Fibroblast of villous mesenchyme (primary cell): ENCODE measurements at regions not wholly inside any gene's neighbourhood (a gene's known extent, or its start where the extent isn't known, plus 50 kb on each side); places are given as distances from the start of the nearest gene placed in this dataset.

Experiments used
- DNase-seq: peaks from one replicate; pipeline ENCODE4 v3.0.0-alpha.2; 2010; ENCODE audit warnings: low read depth
- H3K4me3 ChIP-seq: 2 replicates; pipeline ENCODE4 v1.5.1; 2011; ENCODE audit warnings: low read depth, mild to moderate bottlenecking, low read length
- CTCF ChIP-seq: IDR thresholded peaks from 2 replicates; pipeline ENCODE4 v1.5.1; 2012; ENCODE audit warnings: low read depth, mild to moderate bottlenecking, low read length; ENCODE audit not compliant: insufficient read depth

DNA sequence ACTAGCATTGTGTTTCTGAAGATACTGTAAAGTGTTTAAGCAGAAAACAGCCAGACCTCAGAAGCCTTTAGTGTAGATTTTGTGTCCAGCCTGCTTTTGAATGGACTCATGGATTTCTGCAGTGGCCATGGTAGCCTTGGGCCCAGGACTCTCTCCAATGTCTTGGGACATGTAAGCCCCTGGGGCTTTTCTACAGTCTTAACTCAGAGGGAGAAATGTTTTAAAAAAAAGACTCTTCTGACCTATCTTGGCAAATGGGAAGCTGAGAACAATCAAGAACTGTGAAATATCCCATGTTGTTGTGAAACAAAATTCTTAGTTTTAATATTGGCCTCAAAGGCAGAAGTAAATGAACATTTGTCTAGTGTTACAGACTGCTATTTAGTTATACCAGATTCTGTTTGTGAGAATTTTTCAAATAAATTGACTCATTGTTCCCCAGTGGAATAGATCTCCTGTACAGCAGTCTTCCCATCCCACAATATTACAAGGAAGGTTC, 112.5 kb upstream of the DMAC1 start:
- H3K4me3 ChIP-seq, result no peak overlapping the region
- TF ChIP-seq CTCF, result no peak
- DNase-seq, result no peak

DNA sequence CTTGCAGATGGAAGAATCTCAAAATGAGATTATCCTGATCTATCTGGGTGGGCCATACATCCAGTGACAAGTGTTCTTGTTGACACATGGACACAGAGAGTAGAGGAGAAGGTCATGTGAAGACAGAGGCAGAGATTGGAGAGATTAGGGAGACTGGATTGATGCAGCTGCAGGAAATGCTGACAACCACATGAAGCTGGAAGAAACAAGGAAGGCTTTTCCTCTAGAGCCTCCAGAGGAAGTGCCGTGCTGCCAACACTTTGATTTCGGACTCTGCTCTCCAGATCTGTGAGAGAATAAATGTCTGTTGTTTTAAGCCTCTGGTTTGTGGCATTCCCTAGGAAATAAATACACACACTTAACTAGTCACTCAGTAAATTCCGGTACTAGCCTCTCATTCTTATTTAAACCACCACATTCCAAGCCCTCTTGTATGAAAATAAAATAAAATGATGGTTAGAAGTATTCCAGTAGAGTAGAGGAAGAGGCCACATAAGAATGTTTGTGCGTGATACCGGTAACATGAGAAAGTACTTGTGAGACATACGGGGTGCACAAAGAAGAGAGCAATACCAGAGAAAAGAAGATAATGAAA, 110.9 kb upstream of the DMAC1 start:
- no peak for DNase-seq
- no peak for TF ChIP-seq CTCF
- H3K4me3 ChIP-seq, result no peak overlapping the region

- TF ChIP-seq CTCF, result no peak
Measured at GRCh38 chr9:7909537-7909936, 110.0 kb upstream of the DMAC1 start.

GRCh38 chr9:7907551-7908337, 108.2 kb upstream of the DMAC1 start:
- H3K4me3 ChIP-seq, result no peak overlapping the region
- DNase-seq, result no peak
- TF ChIP-seq CTCF, result no peak

More at GRCh38 chr9:7909537-7909936, 110.0 kb upstream of the DMAC1 start:
- no peak for DNase-seq
- H3K4me3 ChIP-seq, result no peak overlapping the region

DNA sequence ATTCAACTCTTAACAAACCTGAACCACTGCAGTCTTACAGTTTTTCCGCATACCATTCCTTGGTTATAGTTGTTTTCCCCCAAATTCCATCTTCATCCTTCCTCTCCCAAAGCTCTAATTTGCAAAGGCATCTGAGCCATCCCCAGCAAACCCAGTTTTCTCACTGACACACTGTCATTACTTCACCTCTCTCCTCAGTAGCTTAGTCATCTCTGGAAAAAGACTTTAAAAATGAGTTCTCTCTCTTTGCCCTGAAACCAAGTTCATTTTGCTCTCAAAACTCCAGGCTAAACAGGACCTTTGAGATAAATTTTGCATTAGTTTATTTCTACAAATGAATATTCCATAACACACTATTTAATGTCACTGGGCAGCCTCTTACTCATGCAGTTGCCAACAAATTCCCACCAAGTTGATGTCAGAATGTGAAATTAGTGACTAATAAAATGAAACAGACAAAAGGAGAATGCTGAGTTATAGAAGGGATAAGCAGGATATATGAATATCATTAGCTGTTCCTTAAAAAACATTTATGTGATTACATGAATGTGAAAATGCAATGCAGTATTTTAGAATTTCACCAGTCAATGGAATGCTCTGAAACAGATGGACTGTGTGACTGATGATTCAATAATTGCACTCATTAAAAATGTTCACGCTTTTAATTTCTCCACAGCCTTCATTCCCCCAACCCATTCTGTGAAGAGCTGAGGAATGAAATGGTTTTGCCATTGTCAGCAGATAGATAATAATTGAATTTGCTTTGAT, 107.4 kb upstream of the DMAC1 start:
- no peak for DNase-seq
- TF ChIP-seq CTCF, result no peak
- no peak overlapping the region for H3K4me3 ChIP-seq

GRCh38 chr9:7901621-7902020, 102.0 kb upstream of the DMAC1 start:
- H3K4me3 ChIP-seq, result no peak overlapping the region
- DNase-seq, result no peak
- TF ChIP-seq CTCF, result no peak
